ENCODE measurements at regions not wholly inside any gene's neighbourhood (a gene's known extent, or its start where the extent isn't known, plus 50 kb on each side); places are given as distances from the start of the nearest gene placed in this dataset.

GRCh38 chr5:106910486-106910885 is 760.3 kb downstream of the EFNA5 start:
- no peaks in the 10 kb centered on the region for H3K4me1 Mint-ChIP-seq (ENCODE audit: insufficient read depth, unreplicated experiment)
- no peaks in the 10 kb centered on the region for H3K27me3 Mint-ChIP-seq (ENCODE audit: insufficient read depth, unreplicated experiment)
- no peak overlapping the region for H3K27ac Mint-ChIP-seq (ENCODE audit: low read depth, unreplicated experiment)
- no peak overlapping the region for H3K4me3 Mint-ChIP-seq (ENCODE audit: unreplicated experiment)
- CTCF ChIA-PET: interaction anchor here (0.5 to 0.7 kb wide), 2 partner anchors 10 to 16 kb away, joined by 3 read pairs; no protein-coding TSS in a partner anchor
- BruUV-seq (replicated peaks): no TSS peak
- TF ChIP-seq CTCF (IDR thresholded peaks at IDR 0.05; ENCODE audit: unreplicated experiment): no peak
- POLR2A ChIA-PET: no interaction called here
- H3K36me3 Mint-ChIP-seq (ENCODE audit: insufficient read depth, unreplicated experiment): no peaks in the 10 kb centered on the region
- no peaks in the 10 kb centered on the region for H3K9me3 Mint-ChIP-seq (ENCODE audit: unreplicated experiment)
- DNase-seq (ENCODE audit: unreplicated experiment): no peak
- intact Hi-C loops (cut with micrococcal nuclease): no loop called here

GRCh38 chr5:106909716-106910115 is 761.0 kb downstream of the EFNA5 start:
- no peak for TF ChIP-seq CTCF (IDR thresholded peaks at IDR 0.05; ENCODE audit: unreplicated experiment)
- no peaks in the 10 kb centered on the region for H3K9me3 Mint-ChIP-seq (ENCODE audit: unreplicated experiment)
- no TSS peak for BruUV-seq (replicated peaks)
- H3K4me1 Mint-ChIP-seq (ENCODE audit: insufficient read depth, unreplicated experiment): no peaks in the 10 kb centered on the region
- ChIA-PET POLR2A (interaction anchor here (2.4 kb wide), 1 partner anchor 12 kb away, joined by 4 read pairs; no protein-coding TSS in a partner anchor), CTCF (interaction anchor here (0.6 kb wide), 1 partner anchor 546 kb away, joined by 3 read pairs; no protein-coding TSS in a partner anchor)
- no peak overlapping the region for H3K4me3 Mint-ChIP-seq (ENCODE audit: unreplicated experiment)
- no peak for DNase-seq (ENCODE audit: unreplicated experiment)
- intact Hi-C loops (cut with micrococcal nuclease): no loop called here
- no peaks in the 10 kb centered on the region for H3K27me3 Mint-ChIP-seq (ENCODE audit: insufficient read depth, unreplicated experiment)
- H3K27ac Mint-ChIP-seq (ENCODE audit: low read depth, unreplicated experiment): no peak overlapping the region
- no peaks in the 10 kb centered on the region for H3K36me3 Mint-ChIP-seq (ENCODE audit: insufficient read depth, unreplicated experiment)

- TF ChIP-seq CTCF (IDR thresholded peaks at IDR 0.05; ENCODE audit: unreplicated experiment): no peak
- peaks cover 7% of the 10 kb centered on the region for H3K9me3 Mint-ChIP-seq (ENCODE audit: unreplicated experiment)
- no peaks in the 10 kb centered on the region for H3K4me1 Mint-ChIP-seq (ENCODE audit: insufficient read depth, unreplicated experiment)
- BruUV-seq (replicated peaks): no TSS peak
- H3K36me3 Mint-ChIP-seq (ENCODE audit: insufficient read depth, unreplicated experiment): no peaks in the 10 kb centered on the region
- H3K4me3 Mint-ChIP-seq (ENCODE audit: unreplicated experiment): no peak overlapping the region
- DNase-seq (ENCODE audit: unreplicated experiment): no peak
- no peak overlapping the region for H3K27ac Mint-ChIP-seq (ENCODE audit: low read depth, unreplicated experiment)
- intact Hi-C loops (cut with micrococcal nuclease): no loop called here
- CTCF ChIA-PET: interaction anchor here (1.0 to 1.1 kb wide), 2 partner anchors 17 to 109 kb away, joined by 3 read pairs; no protein-coding TSS in a partner anchor
- POLR2A ChIA-PET: interaction anchor here (2.4 kb wide), 1 partner anchor 11 kb away, joined by 4 read pairs; no protein-coding TSS in a partner anchor
- no peaks in the 10 kb centered on the region for H3K27me3 Mint-ChIP-seq (ENCODE audit: insufficient read depth, unreplicated experiment)
Observed at GRCh38 chr5:106907979-106908378, 762.8 kb downstream of the EFNA5 start.

- H3K27ac Mint-ChIP-seq (ENCODE audit: low read depth, unreplicated experiment): no peak overlapping the region
- H3K36me3 Mint-ChIP-seq (ENCODE audit: insufficient read depth, unreplicated experiment): no peaks in the 10 kb centered on the region
- CTCF ChIA-PET: interaction anchor here (1.1 kb wide), 1 partner anchor 19 kb away, joined by 3 read pairs; no protein-coding TSS in a partner anchor
- POLR2A ChIA-PET: no interaction called here
- intact Hi-C loops (cut with micrococcal nuclease): no loop called here
- BruUV-seq (replicated peaks): no TSS peak
- no peak for DNase-seq (ENCODE audit: unreplicated experiment)
- H3K9me3 Mint-ChIP-seq (ENCODE audit: unreplicated experiment): peaks cover 7% of the 10 kb centered on the region
- no peaks in the 10 kb centered on the region for H3K4me1 Mint-ChIP-seq (ENCODE audit: insufficient read depth, unreplicated experiment)
- no peak overlapping the region for H3K4me3 Mint-ChIP-seq (ENCODE audit: unreplicated experiment)
- no peak for TF ChIP-seq CTCF (IDR thresholded peaks at IDR 0.05; ENCODE audit: unreplicated experiment)
- no peaks in the 10 kb centered on the region for H3K27me3 Mint-ChIP-seq (ENCODE audit: insufficient read depth, unreplicated experiment)
Observed at GRCh38 chr5:106906199-106906598, 764.5 kb downstream of the EFNA5 start.

Measured in MCF 10A (cell line).